HG02943 (cell line): ENCODE measurements at regions not wholly inside any gene's neighbourhood (a gene's known extent, or its start where the extent isn't known, plus 50 kb on each side); places are given as distances from the start of the nearest gene placed in this dataset.

Source experiments
- ATAC-seq: cut with Tn5 transposase; IDR thresholded peaks from one replicate; pipeline ENCODE4 v1.9.1; 2021; ENCODE audit warnings: mild to moderate bottlenecking, low read depth, moderate library complexity; ENCODE audit not compliant: unreplicated experiment

- ATAC-seq, result no peak
These were observed 1030.1 kb downstream of the FSTL5 start for GRCh38 chr4:161133586-161134276.

DNA sequence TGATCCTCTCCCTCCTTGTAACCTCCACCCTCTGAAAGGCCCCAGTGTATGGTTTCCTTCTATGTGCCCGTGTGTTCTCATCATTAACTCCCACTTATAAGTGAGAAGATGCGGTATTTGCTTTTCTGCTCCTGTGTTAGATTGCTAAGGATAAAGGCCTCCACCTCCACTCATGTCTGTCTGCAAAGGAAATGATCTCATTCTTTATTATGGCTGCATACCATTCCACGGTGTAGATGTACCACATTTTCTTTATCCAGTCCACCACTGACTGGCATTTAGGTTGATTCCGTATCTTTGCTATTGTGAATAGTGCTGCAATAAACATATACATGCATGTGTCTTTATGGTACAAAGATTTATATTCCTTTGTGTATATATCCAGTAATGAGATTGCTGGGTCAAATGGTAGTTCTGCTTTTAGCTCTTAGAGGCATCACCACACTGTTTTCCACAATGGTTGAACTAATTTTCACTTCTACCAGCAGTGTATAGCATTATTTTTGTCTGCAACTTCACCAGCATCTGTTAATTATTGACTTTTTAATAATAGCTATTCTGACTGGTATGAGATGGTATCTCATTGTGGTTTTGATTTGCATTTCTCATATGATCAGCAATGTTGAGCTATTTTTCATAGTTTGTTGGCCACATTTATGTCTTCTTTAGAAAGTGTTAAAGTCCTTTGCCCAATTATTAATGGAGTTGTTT lies 1030.9 kb downstream of the FSTL5 start:
- ATAC-seq, result peak; percentile 95

GRCh38 chr4:161121451-161121850 lies 1042.3 kb downstream of the FSTL5 start:
- ATAC-seq, result no peak

- ATAC-seq, result no peak
These were observed 1061.9 kb downstream of the FSTL5 start for GRCh38 chr4:161101881-161102280.

DNA sequence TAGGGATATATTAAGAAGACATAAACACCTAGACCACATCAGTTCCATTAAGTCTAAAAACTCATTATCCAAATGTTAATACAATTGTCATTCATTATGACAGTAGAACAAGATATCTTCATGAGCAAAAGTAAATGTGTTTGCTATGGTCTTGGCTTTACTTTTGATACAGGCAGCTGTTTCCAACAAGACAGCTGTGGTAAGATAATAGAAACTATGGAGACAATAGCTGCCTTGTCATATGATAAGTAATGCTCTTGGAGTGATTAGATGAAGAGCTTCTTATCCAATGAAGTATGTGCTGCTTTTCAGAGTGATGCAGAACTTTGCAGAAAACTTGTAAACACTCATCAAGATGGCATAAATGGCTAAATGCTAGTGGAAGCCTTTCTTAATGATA lies 1066.0 kb downstream of the FSTL5 start:
- ATAC-seq, result no peak

- ATAC-seq, result no peak
These were observed 1102.8 kb downstream of the FSTL5 start for GRCh38 chr4:161061046-161061445.
